Cortex of kidney (tissue), 1 donor: ENCODE measurements at regions not wholly inside any gene's neighbourhood (a gene's known extent, or its start where the extent isn't known, plus 50 kb on each side); places are given as distances from the start of the nearest gene placed in this dataset.
"Not testable (repeated sequence)": the region's sequence is repeated elsewhere in the genome, so short reads cannot be mapped to it uniquely, and the experiment has no call there.

ENCODE experiments used
- DNase-seq: peaks from one replicate; lab custom pipeline; 2025; lab: John Stamatoyannopoulos, UW

- DNase-seq, result no peak
Measured at GRCh38 chr10:78437998-78438906, 404.6 kb downstream of the RPS24 start.

GRCh38 chr10:78438907-78439809, 405.5 kb downstream of the RPS24 start:
- DNase-seq, result no peak

- no peak for DNase-seq
Measured at GRCh38 chr10:78441010-78441409, 407.3 kb downstream of the RPS24 start.

GRCh38 chr10:78441694-78442093, 408.0 kb downstream of the RPS24 start:
- no peak for DNase-seq

GRCh38 chr10:78442836-78443550, 409.3 kb downstream of the RPS24 start:
- DNase-seq, result no peak

- DNase-seq, result no peak
Measured at GRCh38 chr10:78443900-78444571, 410.4 kb downstream of the RPS24 start.

GRCh38 chr10:78444741-78445140, 411.1 kb downstream of the RPS24 start:
- not testable (repeated sequence) for DNase-seq

- DNase-seq, result no peak
Measured at GRCh38 chr10:78445308-78445707, 411.6 kb downstream of the RPS24 start.

- no peak for DNase-seq
Measured at GRCh38 chr10:78448470-78448869, 414.8 kb downstream of the RPS24 start.

- DNase-seq, result no peak
Measured at GRCh38 chr10:78448994-78449418, 415.3 kb downstream of the RPS24 start.

GRCh38 chr10:78449554-78449953, 415.9 kb downstream of the RPS24 start:
- DNase-seq, result no peak

- no peak for DNase-seq
Measured at GRCh38 chr10:78450239-78450638, 416.6 kb downstream of the RPS24 start.

GRCh38 chr10:78450807-78451485, 417.3 kb downstream of the RPS24 start:
- DNase-seq, result no peak

GRCh38 chr10:78451592-78451991, 417.9 kb downstream of the RPS24 start:
- DNase-seq, result no peak

- no peak for DNase-seq
Measured at GRCh38 chr10:78454123-78454645, 420.5 kb downstream of the RPS24 start.

GRCh38 chr10:78455236-78455635, 421.6 kb downstream of the RPS24 start:
- no peak for DNase-seq

GRCh38 chr10:78455811-78456210, 422.1 kb downstream of the RPS24 start:
- DNase-seq, result no peak

- no peak for DNase-seq
Measured at GRCh38 chr10:78456649-78457400, 423.2 kb downstream of the RPS24 start.

- DNase-seq, result no peak
Measured at GRCh38 chr10:78457804-78458482, 424.3 kb downstream of the RPS24 start.
